DND-41 (cell line): ENCODE measurements at regions not wholly inside any gene's neighbourhood (a gene's known extent, or its start where the extent isn't known, plus 50 kb on each side); places are given as distances from the start of the nearest gene placed in this dataset.
"Not testable (repeated sequence)": the region's sequence is repeated elsewhere in the genome, so short reads cannot be mapped to it uniquely, and the experiment has no call there.

ENCODE experiments used
- ATAC-seq: fragments of 200-7000 bp; cut with Tn5 transposase; 3 replicates; pipeline ENCODE4 v1.9.1; 2021; ENCODE audit warnings: low read depth; ENCODE audit not compliant: insufficient read depth
- DNase-seq: peaks from one replicate; pipeline ENCODE4 v3.0.0-alpha.2; 2020
- H2AFZ ChIP-seq: 2 replicates; pipeline ENCODE4 v1.6.0; 2012; ENCODE audit warnings: low read depth, low read length
- H3K27ac ChIP-seq: 2 replicates; pipeline ENCODE4 v1.5.1; 2012; ENCODE audit warnings: low read length, inconsistent platforms
- H3K27me3 ChIP-seq: fragments of 200-600 bp; sonication (generic); 2 replicates; pipeline ENCODE4 v1.6.0; 2012; ENCODE audit warnings: low read length, mild to moderate bottlenecking, inconsistent platforms; ENCODE audit not compliant: insufficient read depth, poor library complexity
- H3K36me3 ChIP-seq: 2 replicates; pipeline ENCODE4 v1.5.1; 2012; ENCODE audit warnings: low read length, inconsistent platforms; ENCODE audit not compliant: insufficient read depth
- H3K4me1 ChIP-seq: 2 replicates; pipeline ENCODE4 v1.5.1; 2012; ENCODE audit warnings: mild to moderate bottlenecking, low read length; ENCODE audit not compliant: insufficient read depth
- H3K4me2 ChIP-seq: 2 replicates; pipeline ENCODE4 v1.6.0; 2012; ENCODE audit warnings: mild to moderate bottlenecking, moderate library complexity, low read length, inconsistent platforms; ENCODE audit not compliant: insufficient read depth
- H3K4me3 ChIP-seq, 2 experiments: fragments of 200-600 bp in 1 of 2; shearing (Covaris generic) in 1 of 2; 2 replicates each; pipeline ENCODE4 v1.5.1; 2012 to 2016; ENCODE audit warnings: inconsistent platforms in 2 of 2, low read length in 2 of 2, mild to moderate bottlenecking in 2 of 2, low read depth in 1 of 2, moderate library complexity in 1 of 2
- H3K79me2 ChIP-seq: 2 replicates; pipeline ENCODE4 v1.6.0; 2012; ENCODE audit warnings: low read length, inconsistent platforms; ENCODE audit not compliant: insufficient read depth
- H3K9ac ChIP-seq: 2 replicates; pipeline ENCODE4 v1.6.0; 2012; ENCODE audit warnings: low read depth, mild to moderate bottlenecking, inconsistent platforms, low read length, moderate library complexity
- H3K9me3 ChIP-seq: 2 replicates; pipeline ENCODE4 v1.5.1; 2012; ENCODE audit warnings: low read length, moderate library complexity, mild to moderate bottlenecking, inconsistent platforms; ENCODE audit not compliant: insufficient read depth, severe bottlenecking
- H4K20me1 ChIP-seq: 2 replicates; pipeline ENCODE4 v1.6.0; 2012; ENCODE audit warnings: low read length; ENCODE audit not compliant: insufficient read depth
- CTCF ChIP-seq: IDR thresholded peaks from 2 replicates; pipeline ENCODE4 v1.5.1; 2012; ENCODE audit warnings: borderline replicate concordance, low read length, moderate library complexity, mild to moderate bottlenecking; ENCODE audit not compliant: poor library complexity, severe bottlenecking; ENCODE audit errors: extremely low read depth
- EZH2 ChIP-seq: IDR thresholded peaks from 3 replicates; pipeline ENCODE4 v1.6.1; 2012; ENCODE audit warnings: borderline replicate concordance, low read depth, mild to moderate bottlenecking, moderate library complexity, low read length, inconsistent platforms; ENCODE audit not compliant: severe bottlenecking

- no peak for DNase-seq
- Histone ChIP-seq H3K36me3 (peaks cover 63% of the 10 kb centered on the region), H3K4me2 (no peak overlapping the region), H2AFZ (no peak overlapping the region), H3K4me1 (no peaks in the 10 kb centered on the region), H3K27me3 (no peaks in the 10 kb centered on the region), H3K27ac (no peak overlapping the region), H3K79me2 (no peaks in the 10 kb centered on the region), H3K9me3 (no peaks in the 10 kb centered on the region), H3K9ac (no peak overlapping the region), H3K4me3 (no peak overlapping the region), H4K20me1 (no peaks in the 10 kb centered on the region)
- no peak for TF ChIP-seq EZH2
- no peak for TF ChIP-seq CTCF
- no peak for ATAC-seq
Measured at GRCh38 chr6:144497650-144498049, 212.5 kb downstream of the UTRN start.

- Histone ChIP-seq H3K4me3 (no peak overlapping the region), H3K27me3 (no peaks in the 10 kb centered on the region), H4K20me1 (no peaks in the 10 kb centered on the region), H3K4me1 (no peaks in the 10 kb centered on the region), H2AFZ (no peak overlapping the region), H3K9ac (no peak overlapping the region), H3K4me2 (no peak overlapping the region), H3K9me3 (no peaks in the 10 kb centered on the region), H3K79me2 (no peaks in the 10 kb centered on the region), H3K27ac (no peak overlapping the region), H3K36me3 (peaks cover 58% of the 10 kb centered on the region)
- TF ChIP-seq CTCF (no peak), EZH2 (no peak)
- no peak for DNase-seq
- ATAC-seq, result no peak
Measured at GRCh38 chr6:144500892-144501291, 215.8 kb downstream of the UTRN start.

GRCh38 chr6:144505214-144505613 lies 220.1 kb downstream of the UTRN start:
- H3K9ac ChIP-seq, DNase-seq, H3K79me2 ChIP-seq, H4K20me1 ChIP-seq, ATAC-seq, H3K4me3 ChIP-seq, H3K4me2 ChIP-seq, H2AFZ ChIP-seq, H3K27me3 ChIP-seq, H3K4me1 ChIP-seq, H3K9me3 ChIP-seq, H3K27ac ChIP-seq: not testable (repeated sequence)
- peaks cover 44% of the 10 kb centered on the region for H3K36me3 ChIP-seq

- H3K27ac ChIP-seq, result not testable (repeated sequence)
Measured at GRCh38 chr6:144506051-144506450, 220.9 kb downstream of the UTRN start.

GRCh38 chr6:144507772-144508312 lies 222.7 kb downstream of the UTRN start:
- H3K27ac ChIP-seq, result peak overlapping the region; percentile 57
- not testable (repeated sequence) for H3K79me2 ChIP-seq, H3K9ac ChIP-seq, H4K20me1 ChIP-seq, H3K4me1 ChIP-seq, H3K9me3 ChIP-seq, H2AFZ ChIP-seq, H3K27me3 ChIP-seq, H3K4me3 ChIP-seq, H3K4me2 ChIP-seq
- peak; percentile 58 for ATAC-seq
- peak; percentile 31 for DNase-seq
- H3K36me3 ChIP-seq, result peaks cover 35% of the 10 kb centered on the region

More at GRCh38 chr6:144506051-144506450, 220.9 kb downstream of the UTRN start:
- peaks cover 38% of the 10 kb centered on the region for H3K36me3 ChIP-seq
- H3K79me2 ChIP-seq, H4K20me1 ChIP-seq, H3K4me3 ChIP-seq, H3K4me2 ChIP-seq, H3K4me1 ChIP-seq, H3K9me3 ChIP-seq, H2AFZ ChIP-seq, H3K27me3 ChIP-seq, H3K9ac ChIP-seq, DNase-seq, ATAC-seq: not testable (repeated sequence)
